ENCODE measurements at regions not wholly inside any gene's neighbourhood (a gene's known extent, or its start where the extent isn't known, plus 50 kb on each side); places are given as distances from the start of the nearest gene placed in this dataset.
A peak's percentile ranks its signal among the peaks of the same experiment; 100 is the strongest.

- Histone ChIP-seq H3K36me3 (no peaks in the 10 kb centered on the region), H3K4me3 (no peak overlapping the region), H3K27me3 (replicated peaks) (no peaks in the 10 kb centered on the region), H3K9me3 (replicated peaks) (no peaks in the 10 kb centered on the region), H3K4me1 (replicated peaks) (no peaks in the 10 kb centered on the region), H3K27ac (no peak overlapping the region)
- DNase-seq (ENCODE audit: low read depth in 1 of 2, low spot score in 2 of 2), result no peak
Observed at GRCh38 chr11:39247570-39248137, 2211.8 kb downstream of the LRRC4C start.

- no peaks in the 10 kb centered on the region for H3K9me3 ChIP-seq (replicated peaks)
- no peak overlapping the region for H3K27ac ChIP-seq
- H3K4me1 ChIP-seq (replicated peaks), result no peaks in the 10 kb centered on the region
- H3K4me3 ChIP-seq, result no peak overlapping the region
- no peaks in the 10 kb centered on the region for H3K36me3 ChIP-seq
- no peaks in the 10 kb centered on the region for H3K27me3 ChIP-seq (replicated peaks)
- no peak for DNase-seq (ENCODE audit: low read depth in 1 of 2, low spot score in 2 of 2)
Observed at GRCh38 chr11:39239553-39239952, 2219.9 kb downstream of the LRRC4C start.

- Histone ChIP-seq H3K9me3 (replicated peaks) (no peaks in the 10 kb centered on the region; the same call in 1 of the 2 replicates), H3K27ac (no peak overlapping the region), H3K4me3 (no peak overlapping the region), H3K36me3 (no peaks in the 10 kb centered on the region), H3K27me3 (replicated peaks) (no peaks in the 10 kb centered on the region), H3K4me1 (replicated peaks) (no peaks in the 10 kb centered on the region)
- no peak for DNase-seq (ENCODE audit: low read depth in 1 of 2, low spot score in 2 of 2)
Observed at GRCh38 chr11:39236916-39237315, 2222.5 kb downstream of the LRRC4C start.

GRCh38 chr11:39221550-39222138 is 2237.8 kb downstream of the LRRC4C start:
- H3K4me3 ChIP-seq, result no peak overlapping the region
- peaks cover 2% of the 10 kb centered on the region; the same call in 1 of the 2 replicates for H3K9me3 ChIP-seq (replicated peaks)
- H3K4me1 ChIP-seq (replicated peaks), result no peaks in the 10 kb centered on the region
- no peaks in the 10 kb centered on the region for H3K27me3 ChIP-seq (replicated peaks)
- H3K27ac ChIP-seq, result no peak overlapping the region
- DNase-seq (ENCODE audit: low read depth in 1 of 2, low spot score in 2 of 2), result no peak
- H3K36me3 ChIP-seq, result no peaks in the 10 kb centered on the region

GRCh38 chr11:39220501-39221230 is 2238.8 kb downstream of the LRRC4C start:
- DNase-seq (ENCODE audit: low read depth in 1 of 2, low spot score in 2 of 2), result no peak
- H3K27ac ChIP-seq, result no peak overlapping the region
- no peaks in the 10 kb centered on the region for H3K4me1 ChIP-seq (replicated peaks)
- no peaks in the 10 kb centered on the region for H3K27me3 ChIP-seq (replicated peaks)
- H3K4me3 ChIP-seq, result no peak overlapping the region
- H3K9me3 ChIP-seq (replicated peaks), result peaks cover 2% of the 10 kb centered on the region; the same call in 1 of the 2 replicates
- H3K36me3 ChIP-seq, result no peaks in the 10 kb centered on the region

- Histone ChIP-seq H3K27ac (no peak overlapping the region), H3K36me3 (no peaks in the 10 kb centered on the region), H3K9me3 (replicated peaks) (peaks cover 2% of the 10 kb centered on the region; the same call in 1 of the 2 replicates), H3K4me3 (no peak overlapping the region), H3K4me1 (replicated peaks) (no peaks in the 10 kb centered on the region), H3K27me3 (replicated peaks) (no peaks in the 10 kb centered on the region)
- no peak for DNase-seq (ENCODE audit: low read depth in 1 of 2, low spot score in 2 of 2)
Observed at GRCh38 chr11:39220069-39220468, 2239.4 kb downstream of the LRRC4C start.

GRCh38 chr11:39209981-39210380 is 2249.5 kb downstream of the LRRC4C start:
- no peak overlapping the region for H3K27ac ChIP-seq
- H3K36me3 ChIP-seq, result no peaks in the 10 kb centered on the region
- H3K4me3 ChIP-seq, result no peak overlapping the region
- H3K4me1 ChIP-seq (replicated peaks), result no peaks in the 10 kb centered on the region
- H3K9me3 ChIP-seq (replicated peaks), result no peaks in the 10 kb centered on the region; the same call in 1 of the 2 replicates
- no peak for DNase-seq (ENCODE audit: low read depth in 1 of 2, low spot score in 2 of 2)
- H3K27me3 ChIP-seq (replicated peaks), result no peaks in the 10 kb centered on the region

- DNase-seq (ENCODE audit: low read depth in 1 of 2, low spot score in 2 of 2), result no peak
Observed at GRCh38 chr11:39205236-39205995, 2254.0 kb downstream of the LRRC4C start.

GRCh38 chr11:39192671-39193070 is 2266.8 kb downstream of the LRRC4C start:
- Histone ChIP-seq H3K36me3 (no peaks in the 10 kb centered on the region), H3K27ac (no peak overlapping the region), H3K9me3 (replicated peaks) (no peaks in the 10 kb centered on the region; the same call in 1 of the 2 replicates), H3K4me3 (no peak overlapping the region), H3K27me3 (replicated peaks) (no peaks in the 10 kb centered on the region), H3K4me1 (replicated peaks) (no peaks in the 10 kb centered on the region)
- peak in 1 of 2 experiments; percentile 33 for DNase-seq (ENCODE audit: low read depth in 1 of 2, low spot score in 2 of 2)

More at GRCh38 chr11:39205236-39205995, 2254.0 kb downstream of the LRRC4C start:
- no peak overlapping the region for H3K27ac ChIP-seq
- H3K4me1 ChIP-seq (replicated peaks), result no peaks in the 10 kb centered on the region
- H3K36me3 ChIP-seq, result no peaks in the 10 kb centered on the region
- H3K4me3 ChIP-seq, result no peak overlapping the region
- no peaks in the 10 kb centered on the region for H3K27me3 ChIP-seq (replicated peaks)
- H3K9me3 ChIP-seq (replicated peaks), result no peaks in the 10 kb centered on the region; the same call in none of the 2 replicates

GRCh38 chr11:39190751-39191150 is 2268.7 kb downstream of the LRRC4C start:
- H3K9me3 ChIP-seq (replicated peaks), result no peaks in the 10 kb centered on the region; the same call in 1 of the 2 replicates
- DNase-seq (ENCODE audit: low read depth in 1 of 2, low spot score in 2 of 2), result no peak
- no peaks in the 10 kb centered on the region for H3K4me1 ChIP-seq (replicated peaks)
- H3K4me3 ChIP-seq, result no peak overlapping the region
- no peaks in the 10 kb centered on the region for H3K27me3 ChIP-seq (replicated peaks)
- H3K27ac ChIP-seq, result no peak overlapping the region
- H3K36me3 ChIP-seq, result no peaks in the 10 kb centered on the region

GRCh38 chr11:39177678-39178077 is 2281.8 kb downstream of the LRRC4C start:
- H3K4me3 ChIP-seq, result no peak overlapping the region

GRCh38 chr11:39174965-39175364 is 2284.5 kb downstream of the LRRC4C start:
- Histone ChIP-seq H3K27me3 (replicated peaks) (no peaks in the 10 kb centered on the region), H3K9me3 (replicated peaks) (no peaks in the 10 kb centered on the region), H3K36me3 (no peaks in the 10 kb centered on the region), H3K27ac (no peak overlapping the region), H3K4me1 (replicated peaks) (no peaks in the 10 kb centered on the region), H3K4me3 (no peak overlapping the region)
- DNase-seq (ENCODE audit: low read depth in 1 of 2, low spot score in 2 of 2), result no peak

More at GRCh38 chr11:39177678-39178077, 2281.8 kb downstream of the LRRC4C start:
- H3K36me3 ChIP-seq, result no peaks in the 10 kb centered on the region
- no peaks in the 10 kb centered on the region for H3K27me3 ChIP-seq (replicated peaks)
- no peaks in the 10 kb centered on the region for H3K9me3 ChIP-seq (replicated peaks)
- no peaks in the 10 kb centered on the region for H3K4me1 ChIP-seq (replicated peaks)
- no peak for DNase-seq (ENCODE audit: low read depth in 1 of 2, low spot score in 2 of 2)
- no peak overlapping the region for H3K27ac ChIP-seq

GRCh38 chr11:39174196-39174595 is 2285.3 kb downstream of the LRRC4C start:
- no peak overlapping the region for H3K27ac ChIP-seq
- no peak for DNase-seq (ENCODE audit: low read depth in 1 of 2, low spot score in 2 of 2)
- H3K27me3 ChIP-seq (replicated peaks), result no peaks in the 10 kb centered on the region
- no peaks in the 10 kb centered on the region for H3K9me3 ChIP-seq (replicated peaks)
- no peaks in the 10 kb centered on the region for H3K4me1 ChIP-seq (replicated peaks)
- H3K4me3 ChIP-seq, result no peak overlapping the region
- H3K36me3 ChIP-seq, result no peaks in the 10 kb centered on the region

All from SJSA1 (cell line).